GM12872 (cell line): ENCODE measurements at regions not wholly inside any gene's neighbourhood (a gene's known extent, or its start where the extent isn't known, plus 50 kb on each side); places are given as distances from the start of the nearest gene placed in this dataset.
A peak's percentile ranks its signal among the peaks of the same experiment; 100 is the strongest.

ENCODE experiments used
- CTCF ChIP-seq: IDR thresholded peaks from 3 replicates; pipeline ENCODE4 v1.5.1; 2011; ENCODE audit warnings: low read depth, mild to moderate bottlenecking, low read length, moderate library complexity; ENCODE audit not compliant: insufficient read depth

- TF ChIP-seq CTCF: 0 out of 3 replicates have a peak, but pooled peaks have one; percentile 4
Observed at GRCh38 chrX:145178268-145178667, 69.0 kb upstream of the SPANXN1 start.

GRCh38 chrX:145190801-145191389, 56.4 kb upstream of the SPANXN1 start:
- peak; percentile 15; the same call in 1 of the 3 replicates for TF ChIP-seq CTCF
